HepG2 (cell line): ENCODE measurements at regions not wholly inside any gene's neighbourhood (a gene's known extent, or its start where the extent isn't known, plus 50 kb on each side); places are given as distances from the start of the nearest gene placed in this dataset.

Experiments
- AGO2 ChIP-seq: fragments of 200-400 bp; formaldehyde crosslinking; optimal IDR thresholded peaks from 2 replicates; pipeline ENCODE3; 2017; ENCODE audit warnings: mild to moderate bottlenecking, low read depth, low read length, moderate library complexity
- HDAC6 ChIP-seq: fragments of 200-600 bp; sonication (generic); IDR thresholded peaks from 2 replicates; pipeline ENCODE4 v1.7.0; 2017; ENCODE audit warnings: mild to moderate bottlenecking, antibody characterized with exemption, low read length, low read depth
- HNF4A ChIP-seq: sonication (generic); formaldehyde crosslinking; IDR thresholded peaks from 2 replicates; pipeline ENCODE4 v1.4.0; 2020; ENCODE audit warnings: missing genetic modification reagents
- NAIF1 ChIP-seq: sonication (generic); formaldehyde crosslinking; IDR thresholded peaks from 2 replicates; pipeline ENCODE4 v1.5.0; 2020; ENCODE audit warnings: mild to moderate bottlenecking, missing genetic modification reagents, borderline replicate concordance
- NR2F6 ChIP-seq, 2 experiments: IDR thresholded peaks; 2 replicates each; pipeline ENCODE4 v1.6.1; 2016; ENCODE audit warnings: antibody characterized with exemption in 1 of 2, mild to moderate bottlenecking in 1 of 2
- SMAD3 ChIP-seq: sonication (generic); formaldehyde crosslinking; IDR thresholded peaks from 2 replicates; pipeline ENCODE4 v1.4.0; 2020; ENCODE audit warnings: missing genetic modification reagents
- SNAPC2 ChIP-seq: sonication (generic); formaldehyde crosslinking; IDR thresholded peaks from 2 replicates; pipeline ENCODE4 v1.8.1; 2022; ENCODE audit warnings: mild to moderate bottlenecking, missing genetic modification reagents
- ZBTB10 ChIP-seq: sonication (generic); formaldehyde crosslinking; IDR thresholded peaks from 2 replicates; pipeline ENCODE4 v1.4.0; 2020; ENCODE audit warnings: missing genetic modification reagents, borderline replicate concordance
- ZBTB21 ChIP-seq: sonication (generic); formaldehyde crosslinking; IDR thresholded peaks from 2 replicates; pipeline ENCODE4 v1.4.0; 2020; ENCODE audit warnings: missing genetic modification reagents
- ZBTB37 ChIP-seq: sonication (generic); formaldehyde crosslinking; IDR thresholded peaks from 2 replicates; pipeline ENCODE4 v1.4.0; 2020; ENCODE audit warnings: mild to moderate bottlenecking, missing genetic modification reagents
- ZFP62 ChIP-seq: sonication (generic); formaldehyde crosslinking; IDR thresholded peaks from 2 replicates; pipeline ENCODE4 v1.4.0; 2020; ENCODE audit warnings: missing genetic modification reagents
- ZNF256 ChIP-seq: sonication (generic); formaldehyde crosslinking; conservative IDR thresholded peaks from 2 replicates; pipeline ENCODE4 v1.4.0; 2020; ENCODE audit warnings: missing genetic modification reagents
- ZNF407 ChIP-seq: sonication (generic); formaldehyde crosslinking; IDR thresholded peaks from one replicate; pipeline ENCODE4 v1.5.1; 2020; ENCODE audit warnings: mild to moderate bottlenecking, missing genetic modification reagents; ENCODE audit errors: not compliant biosample characterization
- ZNF567 ChIP-seq: sonication (generic); formaldehyde crosslinking; IDR thresholded peaks from 2 replicates; pipeline ENCODE4 v1.8.1; 2023; ENCODE audit warnings: mild to moderate bottlenecking, missing genetic modification reagents, borderline replicate concordance
- ZNF850 ChIP-seq: sonication (generic); formaldehyde crosslinking; conservative IDR thresholded peaks from 2 replicates; pipeline ENCODE4 v1.9.0; 2021; ENCODE audit warnings: mild to moderate bottlenecking, missing genetic modification reagents
- ZSCAN20 ChIP-seq: sonication (generic); formaldehyde crosslinking; IDR thresholded peaks from 2 replicates; pipeline ENCODE4 v1.4.0; 2020; ENCODE audit warnings: missing genetic modification reagents, mild to moderate bottlenecking, borderline replicate concordance
- ZZZ3 ChIP-seq: sonication (generic); formaldehyde crosslinking; IDR thresholded peaks from 2 replicates; pipeline ENCODE4 v1.4.0; 2020; ENCODE audit warnings: missing genetic modification reagents, mild to moderate bottlenecking, borderline replicate concordance

- TF ChIP-seq ZNF407 (CRISPR knock-in tag) (no peak), ZBTB21 (CRISPR knock-in tag) (0 out of 2 replicates have a peak, but pooled peaks have one; percentile 16), ZSCAN20 (CRISPR knock-in tag) (no peak), ZBTB37 (CRISPR knock-in tag) (no peak), NR2F6 (IDR thresholded peaks at IDR 0.05) (no peak), NR2F6 (CRISPR knock-in tag; IDR thresholded peaks at IDR 0.05) (peak; percentile 75), ZBTB10 (peak; percentile 59; the same call in 1 of the 2 replicates), SNAPC2 (CRISPR knock-in tag) (no peak), HNF4A (peak; percentile 64), HDAC6 (no peak), ZNF256 (CRISPR knock-in tag) (no peak), SMAD3 (CRISPR knock-in tag) (peak; percentile 47; the same call in 1 of the 2 replicates), ZNF850 (CRISPR knock-in tag) (no peak), ZZZ3 (no peak), ZNF567 (CRISPR knock-in tag) (no peak), ZFP62 (CRISPR knock-in tag) (no peak), NAIF1 (CRISPR knock-in tag) (no peak), AGO2 (no peak)
Observed at GRCh38 chr15:66931768-66932633, 133.4 kb upstream of the SMAD3 start (continued).
